GM12878 (cell line): ENCODE measurements at regions not wholly inside any gene's neighbourhood (a gene's known extent, or its start where the extent isn't known, plus 50 kb on each side); places are given as distances from the start of the nearest gene placed in this dataset.

Experiments used
- ATAC-seq: fragments of 200-7000 bp; cut with Tn5 transposase; 3 replicates; pipeline ENCODE4 v1.9.1; 2020; ENCODE audit warnings: mild to moderate bottlenecking, moderate library complexity
- BruUV-seq: library from RNA; stranded (reverse); fragments of 400-500 nt; replicated peaks from 2 replicates; lab custom pipeline; 2021; lab: Mats Ljungman, UMichigan
- CTCF ChIA-PET: fragments of 300-600 bp; sonication (Branson Sonifier 250); formaldehyde crosslinking; extraction: SDS; loops from one replicate; lab custom pipeline; 2021; ENCODE audit warnings: inconsistent platforms; lab: Yijun Ruan, JAX
- POLR2A ChIA-PET: fragments of 350-600 bp; formaldehyde crosslinking; extraction: SDS; loops from one replicate; lab custom pipeline; 2021; ENCODE audit warnings: inconsistent platforms; lab: Charles Lee
- RAD21 ChIA-PET: fragments of 300-600 bp; sonication (Branson Sonifier 250); formaldehyde crosslinking; loops from one replicate; lab custom pipeline; 2023; ENCODE audit warnings: antibody characterized with exemption; ENCODE audit not compliant: unreplicated experiment; lab: Charles Lee
- SMC1A ChIA-PET: fragments of 300-600 bp; sonication (Branson Sonifier 250); formaldehyde crosslinking; loops from one replicate; lab custom pipeline; 2023; ENCODE audit not compliant: unreplicated experiment, uncharacterized antibody; lab: Charles Lee
- DNase-seq: peaks from one replicate; pipeline ENCODE4 v3.0.0-alpha.2; 2011; ENCODE audit warnings: low read depth, low spot score
- FAIRE-seq: peaks from 3 replicates; lab custom pipeline; 2011; peaks lifted over from hg19 to GRCh38; lab: Jason Lieb, UNC
- H2AFZ ChIP-seq: 2 replicates; pipeline ENCODE4 v1.6.0; 2011; ENCODE audit warnings: low read depth, low read length, control low read depth; ENCODE audit not compliant: control insufficient read depth
- H3K27ac ChIP-seq: 2 replicates; pipeline ENCODE4 v1.5.1; 2011; ENCODE audit warnings: control low read depth; ENCODE audit not compliant: control insufficient read depth, insufficient read depth
- H3K27me3 ChIP-seq, 2 experiments: replicated peaks in 1 of 2; 2 replicates each; pipeline versions ENCODE4 v1.6.0 to v1.6.1; 2011; ENCODE audit warnings: low read length in 1 of 2; ENCODE audit not compliant: control insufficient read depth in 2 of 2, insufficient read depth in 2 of 2
- H3K36me3 ChIP-seq, 2 experiments: 2 replicates each; pipeline ENCODE4 v1.5.1; 2011; ENCODE audit warnings: low read length in 1 of 2; ENCODE audit not compliant: control insufficient read depth in 2 of 2, insufficient read depth in 2 of 2
- H3K4me1 ChIP-seq: 2 replicates; pipeline ENCODE4 v1.6.1; 2011; ENCODE audit warnings: mild to moderate bottlenecking, low read length, moderate library complexity, mixed read lengths; ENCODE audit not compliant: control insufficient read depth, insufficient read depth
- H3K4me2 ChIP-seq: 2 replicates; pipeline ENCODE4 v1.6.0; 2011; ENCODE audit warnings: control low read depth; ENCODE audit not compliant: control insufficient read depth, insufficient read depth
- H3K4me3 ChIP-seq: fragments of 200-600 bp; sonication (generic); 2 replicates; pipeline ENCODE4 v1.5.1; 2016
- H3K79me2 ChIP-seq: 2 replicates; pipeline ENCODE4 v1.6.0; 2011; ENCODE audit warnings: low read length; ENCODE audit not compliant: control insufficient read depth, insufficient read depth
- H3K9ac ChIP-seq: 2 replicates; pipeline ENCODE4 v1.8.0; 2011; ENCODE audit warnings: low read length, control low read depth, mixed read lengths; ENCODE audit not compliant: control insufficient read depth, insufficient read depth
- H3K9me3 ChIP-seq: replicated peaks from 3 replicates; pipeline ENCODE4 v1.5.1; 2011; ENCODE audit warnings: mild to moderate bottlenecking, low read length; ENCODE audit not compliant: control insufficient read depth, insufficient read depth
- H4K20me1 ChIP-seq: 2 replicates; pipeline ENCODE4 v1.6.0; 2011; ENCODE audit not compliant: control insufficient read depth, insufficient read depth
- ZBTB4 ChIP-seq: fragments of 450-650 bp; formaldehyde crosslinking; IDR thresholded peaks from 2 replicates; pipeline ENCODE4 v1.4.0; 2022; ENCODE audit warnings: mild to moderate bottlenecking, moderate library complexity
- WGBS: methylation state at CpG from one replicate; pipeline ENCODE4 v1.1.6; 2016; ENCODE audit warnings: low lambda C conversion rate; ENCODE audit not compliant: insufficient replicate concordance, insufficient coverage; ENCODE audit errors: missing lambda C conversion rate; 5-methylcytosine and 5-hydroxymethylcytosine counted together
- in situ Hi-C: fragments of 300-500 bp; cut with MboI; formaldehyde crosslinking; loops from 9 replicates; pipeline ENCODE4 v1.14.3; 2018; ENCODE audit warnings: mixed read lengths
- intact Hi-C: fragments of 100-400 bp; cut with micrococcal nuclease; formaldehyde crosslinking; loops from one replicate; pipeline ENCODE4 v1.14.2; 2022; ENCODE audit not compliant: unreplicated experiment
- TF ChIP-seq, protein P1 (sequence below): IDR thresholded peaks from 2 replicates; pipeline ENCODE4 v1.6.1; 2011; ENCODE audit warnings: borderline replicate concordance, low read depth, mild to moderate bottlenecking, moderate library complexity, low read length; ENCODE audit not compliant: insufficient read depth, poor library complexity, severe bottlenecking

- ChIA-PET CTCF (no interaction called here), SMC1A (no interaction called here), POLR2A (no interaction called here), RAD21 (no interaction called here)
- ATAC-seq (no peak), DNase-seq (no peak), FAIRE-seq (no peak)
- 10% methylated on average over 14 of the region's 14 CpGs for WGBS
- intact Hi-C loops: no loop called here
- Histone ChIP-seq H3K79me2 (no peaks in the 10 kb centered on the region), H3K27ac (no peak overlapping the region), H4K20me1 (no peaks in the 10 kb centered on the region), H3K4me3 (no peak overlapping the region), H2AFZ (no peak overlapping the region), H3K9me3 (no peaks in the 10 kb centered on the region), H3K36me3 (no peaks in the 10 kb centered on the region), H3K4me1 (no peaks in the 10 kb centered on the region), H3K4me2 (no peak overlapping the region), H3K9ac (no peak overlapping the region), H3K27me3 (no peaks in the 10 kb centered on the region)
- BruUV-seq: no TSS peak
- in situ Hi-C loops: no loop called here
- no peak for TF ChIP-seq ZBTB4 (CRISPR knock-in tag)
- TF ChIP-seq, protein P1, sequence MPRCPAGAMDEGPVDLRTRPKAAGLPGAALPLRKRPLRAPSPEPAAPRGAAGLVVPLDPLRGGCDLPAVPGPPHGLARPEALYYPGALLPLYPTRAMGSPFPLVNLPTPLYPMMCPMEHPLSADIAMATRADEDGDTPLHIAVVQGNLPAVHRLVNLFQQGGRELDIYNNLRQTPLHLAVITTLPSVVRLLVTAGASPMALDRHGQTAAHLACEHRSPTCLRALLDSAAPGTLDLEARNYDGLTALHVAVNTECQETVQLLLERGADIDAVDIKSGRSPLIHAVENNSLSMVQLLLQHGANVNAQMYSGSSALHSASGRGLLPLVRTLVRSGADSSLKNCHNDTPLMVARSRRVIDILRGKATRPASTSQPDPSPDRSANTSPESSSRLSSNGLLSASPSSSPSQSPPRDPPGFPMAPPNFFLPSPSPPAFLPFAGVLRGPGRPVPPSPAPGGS: no peak
These were observed 224.9 kb upstream of the FAT1 start for GRCh38 chr4:186948361-186949242.
